Non-pigmented ciliary epithelial cell (primary cell): ENCODE measurements at regions not wholly inside any gene's neighbourhood (a gene's known extent, or its start where the extent isn't known, plus 50 kb on each side); places are given as distances from the start of the nearest gene placed in this dataset.
A peak's percentile ranks its signal among the peaks of the same experiment; 100 is the strongest.
"Not testable (repeated sequence)": the region's sequence is repeated elsewhere in the genome, so short reads cannot be mapped to it uniquely, and the experiment has no call there.

Experiments used
- DNase-seq: peaks from one replicate; pipeline ENCODE4 v3.0.0-alpha.2; 2010; ENCODE audit warnings: low read depth

DNA sequence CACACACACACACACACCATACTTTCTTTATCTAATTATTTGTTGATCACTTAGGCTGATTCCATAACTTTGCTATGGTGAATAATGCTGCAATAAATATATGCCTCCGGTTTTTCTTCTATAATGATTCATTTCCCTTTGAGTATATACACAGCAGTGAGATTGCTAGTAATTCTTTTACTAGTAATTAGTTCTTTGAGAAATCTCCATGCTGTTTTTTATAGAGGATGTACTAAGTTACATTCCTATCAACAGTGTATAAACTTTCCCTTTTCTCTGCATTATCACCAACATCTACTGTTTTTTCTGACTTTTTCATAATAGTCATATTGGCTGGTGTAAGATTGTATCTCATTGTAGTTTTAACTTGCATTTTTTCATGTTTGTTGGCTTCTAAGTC lies 1405.1 kb downstream of the PCDH9 start:
- DNase-seq = no peak

DNA sequence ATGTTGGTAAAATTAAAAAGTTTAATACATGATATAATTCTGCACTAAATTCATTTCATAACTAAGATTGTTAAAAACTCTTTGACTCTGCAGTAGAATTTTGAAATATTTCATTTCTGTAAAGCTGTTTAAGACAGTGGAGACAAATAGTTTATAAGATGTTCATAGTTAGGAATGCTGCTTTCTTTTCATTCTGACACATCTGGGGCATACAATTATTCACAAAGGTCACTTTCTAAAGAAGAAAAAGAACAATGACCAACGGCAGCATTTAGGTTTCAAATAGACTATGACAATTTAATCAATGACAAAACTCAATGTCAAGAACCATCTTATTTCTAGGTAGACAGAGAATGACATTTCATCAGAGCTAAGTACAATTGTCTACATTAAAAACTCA lies 1422.1 kb downstream of the PCDH9 start:
- no peak for DNase-seq

DNA sequence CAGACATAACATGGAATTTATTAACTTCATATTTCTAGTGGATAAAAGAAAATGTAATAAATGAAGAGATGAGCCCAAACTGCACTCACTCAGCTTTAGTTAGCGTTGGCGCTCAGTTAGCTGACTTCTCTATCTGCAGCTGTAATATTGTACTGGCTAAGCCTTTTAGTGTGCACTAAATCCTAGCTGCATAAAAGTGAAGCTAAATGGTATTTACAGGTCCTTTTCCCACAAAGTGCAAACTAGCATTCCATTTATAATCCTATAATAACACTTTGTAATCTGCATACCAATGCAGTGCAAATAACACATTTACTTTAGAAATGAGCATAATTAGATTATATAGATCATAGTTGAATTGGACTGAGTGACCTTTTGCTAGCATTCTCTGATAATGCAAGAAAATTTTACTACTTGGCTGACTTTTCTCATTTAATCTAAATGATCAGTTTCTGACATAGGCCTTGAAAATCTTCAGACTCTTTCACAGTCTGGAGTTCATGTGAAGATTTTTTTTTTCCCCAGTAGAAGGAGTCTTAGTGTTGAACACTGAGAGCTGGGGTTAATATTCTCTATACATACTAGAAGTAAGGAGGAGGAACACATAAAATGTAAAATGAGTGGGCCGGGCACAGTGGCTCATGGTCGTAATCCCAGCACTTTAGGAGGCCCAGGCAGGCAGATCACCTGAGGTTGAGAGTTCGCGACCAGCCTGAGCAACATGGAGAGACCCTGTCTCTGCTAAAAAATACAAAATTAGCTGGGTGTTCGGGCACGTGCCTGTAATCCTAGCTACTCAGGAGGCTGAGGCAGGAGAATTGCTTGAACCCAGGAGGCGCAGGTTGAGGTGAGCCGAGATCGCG lies 1426.4 kb downstream of the PCDH9 start:
- no peak for DNase-seq

DNA sequence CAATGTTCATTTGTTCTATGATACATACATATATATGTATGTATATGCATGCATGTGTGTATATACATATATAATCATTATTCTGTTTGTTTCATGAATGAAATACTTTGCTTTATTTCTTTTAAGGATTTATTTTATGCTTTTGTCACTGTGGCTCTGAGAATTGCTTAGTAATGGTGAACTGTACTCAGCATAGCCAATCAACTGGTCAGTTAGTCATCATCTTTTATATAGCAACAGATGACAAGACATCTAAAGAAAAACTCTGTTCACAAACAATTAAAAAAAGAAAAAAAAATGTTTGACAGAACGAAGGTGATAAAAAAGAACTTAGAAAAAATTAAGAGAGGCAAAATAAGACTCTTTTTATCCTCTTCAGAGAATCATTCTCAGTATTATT lies 1440.3 kb downstream of the PCDH9 start:
- DNase-seq = no peak

DNA sequence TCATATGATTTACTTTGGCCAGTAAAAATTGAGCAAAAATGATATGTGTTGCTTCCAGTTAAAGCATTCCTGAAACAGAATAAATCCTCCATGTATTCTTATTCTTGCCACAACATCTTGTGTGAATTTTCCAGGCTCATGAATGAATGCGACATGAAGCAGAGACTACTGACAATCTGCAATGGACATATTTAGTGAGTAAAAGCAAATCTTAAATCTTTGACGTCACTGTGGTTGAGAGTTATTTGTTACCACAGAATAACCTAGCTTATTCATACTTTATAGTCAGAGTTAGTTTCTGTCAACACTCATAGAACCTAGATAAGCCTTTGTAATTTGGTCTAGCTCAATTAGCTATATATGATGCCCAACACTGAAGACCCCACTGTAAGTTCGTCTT lies 1443.1 kb downstream of the PCDH9 start:
- DNase-seq = no peak

DNA sequence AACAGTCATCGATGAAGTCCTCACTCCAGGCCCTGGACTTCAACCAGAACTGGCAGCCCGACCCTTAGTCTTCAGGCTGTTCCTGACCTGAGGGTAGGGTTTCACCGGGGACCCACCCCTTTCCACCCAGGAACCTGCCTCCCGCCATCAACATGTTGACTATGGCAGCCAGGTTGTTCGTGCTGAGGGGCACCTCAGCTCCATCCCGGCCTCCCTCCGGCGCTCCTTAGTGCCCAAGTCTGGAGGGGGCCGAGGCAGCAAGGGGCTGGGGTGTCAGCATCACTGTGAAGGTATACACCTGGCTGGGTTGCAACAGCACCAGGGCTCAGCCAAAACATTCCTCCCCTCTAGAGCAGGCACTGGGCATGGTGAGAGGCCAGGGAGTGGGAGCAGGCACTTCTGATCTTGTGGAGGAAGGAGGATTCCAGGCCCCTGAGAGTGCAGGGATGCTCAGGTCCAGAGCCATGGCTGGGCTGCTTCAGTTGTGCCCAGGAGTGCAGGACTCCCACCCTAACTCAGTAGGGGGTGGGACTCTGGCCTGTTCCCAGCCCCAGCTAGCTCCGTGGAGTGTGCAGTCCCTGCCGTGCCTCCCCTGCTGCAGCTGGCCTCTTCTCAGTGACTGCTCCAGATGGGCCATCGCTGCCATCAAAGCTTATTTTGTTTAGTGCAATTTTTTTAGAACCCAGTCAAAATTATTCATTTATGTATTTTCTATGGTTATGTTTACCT lies 1445.9 kb downstream of the PCDH9 start:
- no peak for DNase-seq

DNA sequence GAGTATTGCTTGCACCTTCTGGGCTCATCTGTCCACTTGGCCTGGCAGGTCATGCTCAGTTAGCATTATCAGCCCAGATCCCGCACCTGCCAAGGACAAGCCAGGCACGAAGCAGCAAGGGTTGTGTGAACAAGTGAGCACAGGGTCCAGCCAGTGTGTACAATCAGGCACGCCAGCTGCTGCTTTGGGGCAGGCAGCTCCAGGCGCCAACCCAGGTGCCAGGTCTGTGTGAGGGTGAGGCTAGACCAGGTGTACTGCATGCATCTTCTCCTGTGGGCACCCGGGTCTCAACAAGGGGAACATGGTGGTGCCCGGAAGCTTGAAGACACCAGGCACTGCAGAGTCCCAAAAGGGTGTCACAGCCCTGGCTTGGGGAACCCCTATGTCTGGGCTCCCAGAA lies 1446.8 kb downstream of the PCDH9 start:
- DNase-seq = no peak

DNA sequence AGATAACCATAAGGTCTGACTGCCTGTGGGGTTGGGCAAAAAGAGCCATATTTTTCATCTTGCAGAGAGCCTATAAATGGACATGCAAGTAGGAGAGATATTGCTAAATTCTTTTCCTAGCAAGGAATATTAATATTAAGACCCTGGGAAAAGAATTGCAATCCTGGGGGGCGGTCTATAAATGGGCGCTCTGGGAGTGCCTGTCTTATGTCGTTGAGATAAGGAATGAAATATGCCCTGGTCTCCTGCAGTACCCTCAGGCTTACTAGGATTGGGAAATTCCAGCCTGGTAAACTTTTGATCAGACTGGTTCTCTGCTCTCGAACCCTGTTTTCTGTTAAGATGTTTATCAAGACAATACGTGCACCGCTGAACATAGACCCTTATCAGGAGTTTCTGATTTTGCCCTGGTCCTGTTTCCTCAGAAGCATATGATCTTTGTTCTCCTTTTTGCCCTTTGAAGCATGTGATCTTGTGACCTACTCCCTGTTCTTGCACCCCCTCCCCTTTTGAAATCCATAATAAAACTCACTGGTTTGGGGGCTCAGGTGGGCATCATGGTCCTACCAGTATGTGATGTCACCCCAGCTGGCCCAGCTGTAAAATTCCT lies 1458.3 kb downstream of the PCDH9 start:
- DNase-seq = not testable (repeated sequence)

DNA sequence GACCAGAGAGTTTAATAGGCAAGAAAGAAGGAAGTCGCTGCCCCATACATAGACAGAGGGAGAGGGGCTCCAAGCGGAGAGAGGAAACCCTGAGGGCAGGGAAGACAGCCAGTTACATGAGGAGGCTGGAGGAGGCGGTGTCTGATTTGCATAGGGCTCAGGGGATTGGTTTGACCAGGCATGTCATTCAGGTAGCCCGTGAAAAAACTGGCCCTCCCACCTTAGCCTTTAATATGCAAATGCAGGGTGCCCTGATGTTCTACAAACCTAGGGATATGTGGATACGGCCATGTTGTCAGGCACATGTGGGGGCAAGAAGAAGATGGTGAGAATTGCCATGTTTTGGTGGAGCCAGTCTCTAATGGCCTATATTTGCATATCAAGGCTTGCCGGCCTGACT lies 1461.6 kb downstream of the PCDH9 start:
- no peak for DNase-seq

DNA sequence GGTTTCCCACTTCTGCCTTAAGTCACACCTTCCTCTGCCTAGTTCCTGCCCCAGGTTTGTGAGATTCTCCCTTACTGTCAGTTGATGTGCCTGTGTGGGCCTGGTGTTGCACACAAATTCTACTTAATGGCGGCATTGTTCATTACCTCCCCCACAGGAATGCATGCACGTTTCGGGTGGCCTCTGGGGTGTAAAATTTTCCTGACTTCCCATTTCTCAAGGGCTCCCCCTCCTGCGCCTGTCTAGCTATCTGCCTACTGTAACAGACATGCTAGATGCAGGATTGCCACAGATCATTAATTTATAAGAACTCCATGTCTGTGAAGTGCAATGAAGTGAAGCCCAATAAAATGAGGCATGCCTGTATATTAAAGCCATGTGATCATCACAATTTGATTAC lies 1466.3 kb downstream of the PCDH9 start:
- no peak for DNase-seq

DNA sequence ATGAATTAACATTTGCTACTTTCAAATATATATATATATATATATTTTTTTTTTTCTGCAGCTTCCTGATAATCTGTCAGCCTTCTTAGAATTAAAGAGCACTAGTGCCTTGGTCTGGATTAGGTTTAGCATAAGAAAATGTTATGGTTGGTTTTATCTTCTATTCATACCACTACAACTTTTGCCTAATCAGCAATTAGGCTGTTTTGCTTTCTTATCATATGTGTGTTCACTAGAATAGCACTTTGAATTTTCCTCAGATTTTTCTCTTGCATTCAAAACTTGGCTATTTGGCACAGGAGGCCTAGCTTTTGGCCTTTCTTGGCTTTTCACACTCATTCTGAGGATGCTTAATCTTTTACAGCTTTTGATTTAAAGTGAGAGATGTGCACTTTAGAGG lies 1468.1 kb downstream of the PCDH9 start:
- no peak for DNase-seq

DNA sequence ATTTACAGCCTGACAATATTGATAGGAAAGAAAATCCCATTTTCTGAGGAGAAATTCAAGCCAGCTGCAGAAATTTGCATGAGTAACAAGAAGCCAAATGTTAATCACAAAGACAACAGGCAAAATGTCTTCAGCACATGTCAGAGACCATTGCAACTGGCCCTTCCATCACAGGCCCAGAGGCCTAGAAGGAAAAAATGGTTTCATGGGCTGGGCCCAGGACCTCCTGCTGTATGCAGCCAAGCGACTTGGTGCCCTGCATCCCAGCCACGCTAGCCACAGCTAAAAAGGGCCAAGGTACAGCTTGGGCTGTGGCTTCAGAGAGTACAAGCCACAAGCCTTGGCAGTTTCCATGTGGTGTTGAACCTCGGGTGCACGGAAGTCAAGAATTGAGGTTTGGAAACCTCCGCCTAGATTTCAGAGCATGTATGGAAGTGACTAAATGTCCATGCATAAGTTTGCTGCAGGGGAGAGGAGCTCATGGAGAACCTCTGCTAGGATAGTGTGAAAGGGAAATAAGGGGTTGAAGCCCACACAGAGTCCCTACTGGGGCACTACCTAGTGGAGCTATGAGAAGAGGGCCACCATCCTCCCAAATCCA lies 1474.0 kb downstream of the PCDH9 start:
- no peak for DNase-seq

DNA sequence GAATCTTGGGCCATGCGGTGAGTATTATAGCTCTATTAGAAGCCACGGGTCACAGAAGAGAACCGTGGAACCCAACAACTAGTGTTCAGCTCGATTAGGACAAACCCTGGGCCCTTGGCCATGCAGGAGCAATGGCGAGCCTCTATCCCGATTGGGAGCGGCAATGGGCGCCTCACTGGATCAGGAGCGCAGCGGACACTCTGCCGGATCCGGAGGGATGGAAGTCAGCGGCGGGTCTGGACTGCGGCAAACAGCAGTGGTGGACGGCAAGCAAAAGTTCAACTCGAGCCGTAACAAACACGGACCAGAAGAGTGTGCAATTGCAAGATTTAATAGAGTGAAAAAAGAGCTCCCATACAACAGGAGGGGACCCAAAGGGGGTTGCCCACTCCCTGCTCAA lies 1481.9 kb downstream of the PCDH9 start:
- no peak for DNase-seq

DNA sequence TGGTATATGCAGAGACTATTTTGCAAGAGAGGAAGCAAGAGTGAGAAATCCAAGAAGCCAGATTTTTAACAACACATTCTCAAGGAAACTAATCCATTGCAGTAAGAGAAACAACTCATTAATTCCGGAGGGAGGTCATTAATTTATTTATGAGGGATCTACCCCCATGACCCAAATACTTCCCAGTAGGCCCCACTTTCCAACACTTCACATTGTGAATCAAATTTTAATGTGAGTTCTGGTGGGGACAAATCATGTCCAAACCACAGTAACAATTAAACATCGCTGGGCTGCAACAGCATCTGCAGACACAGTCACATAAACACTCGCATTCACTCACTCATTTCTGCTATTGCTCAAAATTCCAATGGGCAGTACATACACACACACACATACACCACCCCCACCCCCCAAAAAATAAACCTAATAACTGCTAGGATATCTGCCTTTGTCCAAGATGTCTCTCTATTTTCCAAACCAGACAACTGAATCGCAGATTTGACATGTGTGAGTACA lies 1483.7 kb downstream of the PCDH9 start:
- no peak for DNase-seq

DNA sequence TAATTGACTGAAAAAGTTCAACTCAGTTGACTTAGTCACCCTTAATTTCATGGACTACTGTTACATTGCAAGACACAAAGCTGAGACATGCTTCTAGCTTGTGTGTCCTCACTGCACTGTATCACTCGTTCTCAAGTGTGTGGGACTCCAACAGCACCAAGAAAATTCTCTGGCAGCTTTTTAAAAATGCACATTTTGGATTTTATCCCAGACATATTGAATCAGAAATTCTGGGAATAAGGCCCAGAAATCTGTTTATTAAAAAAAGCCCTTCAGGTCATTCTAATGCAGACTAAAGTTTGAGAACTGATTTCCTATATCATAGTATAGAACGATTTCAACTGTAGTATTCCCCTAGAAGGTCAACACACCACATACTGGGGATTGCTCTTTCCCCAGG lies 1485.3 kb downstream of the PCDH9 start:
- peak; percentile 5 for DNase-seq

DNA sequence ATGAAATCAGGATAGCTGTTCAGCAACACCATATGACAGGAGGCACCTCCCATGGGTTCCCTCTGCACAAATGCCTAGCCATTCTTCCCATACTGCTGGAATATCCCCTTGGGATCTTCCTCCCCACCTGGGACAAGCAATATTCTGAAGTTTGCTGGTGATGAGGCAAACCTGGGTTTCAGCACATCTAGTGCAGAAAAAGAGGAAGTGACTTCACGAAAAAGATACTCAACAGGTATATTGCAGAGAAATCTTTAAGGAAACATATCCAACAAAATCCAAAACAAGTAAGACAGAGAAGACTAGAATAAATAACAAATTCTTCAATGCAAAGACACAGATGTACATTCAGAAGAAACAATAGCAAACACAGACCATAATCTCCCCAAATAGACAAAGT lies 1497.0 kb downstream of the PCDH9 start:
- no peak for DNase-seq

DNA sequence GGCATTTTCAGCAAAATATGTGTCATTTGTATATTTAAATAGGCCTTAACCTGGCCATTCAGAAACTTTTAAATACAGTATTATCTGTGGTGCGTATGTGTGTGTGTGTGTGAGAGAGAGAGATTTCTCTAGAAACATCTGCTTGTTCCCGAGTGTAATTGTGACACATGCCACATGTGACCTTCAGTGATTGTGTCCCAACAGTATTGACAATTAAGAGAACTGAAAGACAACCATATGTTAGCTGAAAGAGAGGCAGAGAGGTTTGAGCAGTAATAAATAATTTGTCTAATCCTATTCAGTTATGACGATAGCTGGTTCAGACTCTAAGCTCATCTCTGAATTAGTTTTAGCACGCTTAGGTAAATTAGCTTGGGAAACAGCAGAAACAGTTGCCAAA lies 1503.1 kb downstream of the PCDH9 start:
- no peak for DNase-seq

DNA sequence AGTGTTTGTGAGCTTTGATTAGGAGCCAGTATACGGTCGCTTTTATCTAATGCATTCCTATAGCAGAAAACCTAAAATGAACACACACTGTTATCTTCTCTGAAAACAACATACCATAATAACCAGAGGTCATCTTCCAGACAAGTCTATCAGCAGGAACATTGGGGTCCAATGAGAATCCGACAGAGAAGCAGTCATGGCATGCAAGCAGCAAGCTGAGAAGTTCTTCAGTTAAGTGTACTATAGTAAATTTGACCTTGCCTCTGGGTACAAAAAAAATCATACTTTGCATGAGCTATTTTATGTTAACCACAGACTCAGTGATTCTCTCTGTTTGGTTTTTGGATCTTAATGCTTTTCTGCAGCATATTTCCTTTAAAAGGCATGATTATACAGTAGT lies 1505.1 kb downstream of the PCDH9 start:
- peak; percentile 49 for DNase-seq

DNA sequence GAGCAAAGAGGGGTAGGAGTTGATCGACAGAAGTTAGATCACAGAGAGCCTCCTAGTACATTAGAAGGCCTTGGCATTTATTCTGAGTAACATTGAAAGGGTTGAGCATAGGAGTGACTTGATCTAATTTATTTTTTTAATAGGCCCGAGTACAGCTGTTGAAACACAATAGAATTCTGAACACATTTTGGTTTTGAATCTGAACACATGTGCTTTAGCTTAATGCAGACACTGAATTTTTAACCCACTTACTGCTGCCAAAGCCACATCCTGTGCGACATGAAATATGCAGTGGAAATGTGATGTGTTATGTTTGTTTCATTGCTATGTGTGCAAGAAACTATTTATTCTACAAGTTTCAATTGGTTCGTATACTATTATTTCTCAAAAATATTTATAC lies 1505.9 kb downstream of the PCDH9 start:
- peak; percentile 45 for DNase-seq

DNA sequence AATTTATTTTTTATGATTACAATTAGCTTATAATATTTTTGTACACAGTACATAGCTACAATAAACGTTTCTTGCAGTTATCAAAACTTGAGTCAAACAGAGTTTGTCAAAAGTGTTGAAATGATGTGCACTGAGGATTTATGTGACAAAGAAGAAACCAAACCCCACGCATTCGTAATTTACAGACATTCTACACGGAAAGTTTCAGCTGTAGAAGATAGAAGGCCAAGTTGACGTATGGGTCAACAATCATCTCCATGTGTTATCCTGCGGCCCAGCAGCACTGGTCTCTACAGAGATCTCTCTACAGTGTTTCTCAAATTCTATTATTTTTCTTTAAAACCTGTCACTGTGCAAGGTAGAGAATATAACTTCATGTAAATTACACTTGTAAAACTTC lies 1507.6 kb downstream of the PCDH9 start:
- DNase-seq = no peak

DNA sequence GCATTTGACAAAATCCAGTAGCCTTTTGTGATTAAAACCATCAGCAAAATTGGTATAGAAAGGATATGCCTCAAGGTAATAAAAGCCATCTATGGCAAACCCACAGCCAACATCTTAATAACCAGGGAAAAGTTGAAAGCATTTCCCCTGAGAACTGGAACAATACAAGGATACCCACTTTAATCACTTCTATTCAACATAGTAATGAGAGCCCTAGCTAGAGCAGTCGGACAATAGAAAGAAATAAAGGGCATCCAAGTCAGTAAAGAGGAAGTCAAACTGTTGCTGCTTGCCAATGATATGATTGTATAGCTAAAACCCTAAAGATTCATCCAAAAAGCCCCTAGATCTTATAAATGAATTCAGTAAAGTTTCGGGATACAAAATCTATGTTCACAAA lies 1510.3 kb downstream of the PCDH9 start:
- DNase-seq = no peak

DNA sequence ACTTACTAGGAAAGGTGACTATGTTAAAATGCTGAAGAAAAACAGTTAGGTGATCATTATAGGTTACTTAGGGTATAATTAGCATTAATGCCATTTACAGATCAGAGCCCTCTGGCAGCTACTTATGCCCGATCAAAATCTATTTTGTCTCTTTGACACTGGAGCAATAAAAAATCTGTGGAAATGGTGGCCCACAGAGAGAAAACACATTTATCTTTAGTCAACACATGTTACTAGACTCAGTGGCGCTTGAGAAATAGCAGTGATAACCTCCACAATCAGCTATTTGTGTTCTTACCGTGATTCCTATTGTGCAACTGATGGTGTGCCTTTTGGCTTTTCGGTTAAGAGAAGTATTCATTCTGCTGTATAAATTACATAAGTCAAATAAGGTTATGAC lies 1519.6 kb downstream of the PCDH9 start:
- DNase-seq = no peak

DNA sequence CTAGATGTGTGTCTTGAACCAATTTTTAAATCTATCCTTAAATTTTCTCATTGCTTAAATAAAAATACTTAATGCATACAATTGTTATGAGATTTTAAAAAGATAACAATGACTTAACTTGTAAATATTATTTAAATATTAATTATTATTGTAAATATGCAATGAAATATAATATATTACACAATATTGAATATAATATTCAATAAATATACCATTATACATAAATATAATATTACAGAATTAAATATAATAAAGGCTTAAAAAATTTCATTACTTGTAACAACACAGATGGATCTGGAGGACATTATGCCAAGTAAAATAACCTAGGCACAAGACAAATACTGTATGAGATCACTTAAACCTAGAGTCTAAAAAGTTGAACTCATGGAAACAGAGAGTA lies 1532.3 kb downstream of the PCDH9 start:
- DNase-seq = no peak
